Lower leg skin (tissue), 4 donors: ENCODE measurements at regions not wholly inside any gene's neighbourhood (a gene's known extent, or its start where the extent isn't known, plus 50 kb on each side); places are given as distances from the start of the nearest gene placed in this dataset.

Experiments used
- DNase-seq, 2 donors: peaks; one replicate each; pipeline ENCODE4 v3.0.0-alpha.2; 2019; ENCODE audit warnings: low spot score in 2 of 2
- H3K4me3 ChIP-seq: fragments of 200-600 bp; sonication (generic); 2 replicates; pipeline ENCODE4 v1.5.1; 2017; ENCODE audit warnings: mild to moderate bottlenecking, low read depth; ENCODE audit not compliant: poor library complexity, severe bottlenecking
- POLR2A ChIP-seq, 2 donors: fragments of 450-650 bp; IDR thresholded peaks; one replicate each; pipeline ENCODE4 v1.6.1; 2016 to 2017; ENCODE audit warnings: antibody characterized with exemption in 2 of 2, mild to moderate bottlenecking in 1 of 2, moderate library complexity in 1 of 2
- WGBS, 2 donors: methylation state at CpG; one replicate each; pipeline ENCODE4 v1.1.5; 2018; 5-methylcytosine and 5-hydroxymethylcytosine counted together
- intact Hi-C: fragments of 100-400 bp; cut with DNase I; formaldehyde crosslinking; loops from one replicate; pipeline ENCODE4 v1.15.0; 2023; ENCODE audit warnings: low total_unique reads
- TF ChIP-seq, protein P1 (sequence below), 3 donors: fragments of 450-650 bp; IDR thresholded peaks; one replicate each; pipeline ENCODE4 v1.5.1; 2016; ENCODE audit warnings: antibody characterized with exemption in 3 of 3, mild to moderate bottlenecking in 3 of 3, moderate library complexity in 2 of 3

- no peak overlapping the region for H3K4me3 ChIP-seq
- intact Hi-C loops = loop anchor here (10.0 kb wide), 1 partner anchor 64 kb away; no protein-coding TSS in a partner anchor
- 92 to 95% methylated on average over 3 of the region's 3 CpGs for WGBS, 2 donors
- TF ChIP-seq POLR2A (IDR thresholded peaks at IDR 0.05) = no peak
- TF ChIP-seq, protein P1, sequence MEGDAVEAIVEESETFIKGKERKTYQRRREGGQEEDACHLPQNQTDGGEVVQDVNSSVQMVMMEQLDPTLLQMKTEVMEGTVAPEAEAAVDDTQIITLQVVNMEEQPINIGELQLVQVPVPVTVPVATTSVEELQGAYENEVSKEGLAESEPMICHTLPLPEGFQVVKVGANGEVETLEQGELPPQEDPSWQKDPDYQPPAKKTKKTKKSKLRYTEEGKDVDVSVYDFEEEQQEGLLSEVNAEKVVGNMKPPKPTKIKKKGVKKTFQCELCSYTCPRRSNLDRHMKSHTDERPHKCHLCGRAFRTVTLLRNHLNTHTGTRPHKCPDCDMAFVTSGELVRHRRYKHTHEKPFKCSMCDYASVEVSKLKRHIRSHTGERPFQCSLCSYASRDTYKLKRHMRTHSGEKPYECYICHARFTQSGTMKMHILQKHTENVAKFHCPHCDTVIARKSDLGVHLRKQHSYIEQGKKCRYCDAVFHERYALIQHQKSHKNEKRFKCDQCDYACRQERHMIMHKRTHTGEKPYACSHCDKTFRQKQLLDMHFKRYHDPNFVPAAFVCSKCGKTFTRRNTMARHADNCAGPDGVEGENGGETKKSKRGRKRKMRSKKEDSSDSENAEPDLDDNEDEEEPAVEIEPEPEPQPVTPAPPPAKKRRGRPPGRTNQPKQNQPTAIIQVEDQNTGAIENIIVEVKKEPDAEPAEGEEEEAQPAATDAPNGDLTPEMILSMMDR (IDR thresholded peaks at IDR 0.05) = no peak
- DNase-seq = no peak
Measured at GRCh38 chr1:186611156-186611555, 69.1 kb downstream of the PTGS2 start.

- no peak overlapping the region for H3K4me3 ChIP-seq
- TF ChIP-seq POLR2A (IDR thresholded peaks at IDR 0.05) = no peak
- TF ChIP-seq, protein P1 (IDR thresholded peaks at IDR 0.05) = no peak
- intact Hi-C loops = loop anchor here (10.0 kb wide), 1 partner anchor 376 kb away; no protein-coding TSS in a partner anchor
- no peak for DNase-seq
Measured at GRCh38 chr1:186609183-186609582, 71.0 kb downstream of the PTGS2 start.

DNA sequence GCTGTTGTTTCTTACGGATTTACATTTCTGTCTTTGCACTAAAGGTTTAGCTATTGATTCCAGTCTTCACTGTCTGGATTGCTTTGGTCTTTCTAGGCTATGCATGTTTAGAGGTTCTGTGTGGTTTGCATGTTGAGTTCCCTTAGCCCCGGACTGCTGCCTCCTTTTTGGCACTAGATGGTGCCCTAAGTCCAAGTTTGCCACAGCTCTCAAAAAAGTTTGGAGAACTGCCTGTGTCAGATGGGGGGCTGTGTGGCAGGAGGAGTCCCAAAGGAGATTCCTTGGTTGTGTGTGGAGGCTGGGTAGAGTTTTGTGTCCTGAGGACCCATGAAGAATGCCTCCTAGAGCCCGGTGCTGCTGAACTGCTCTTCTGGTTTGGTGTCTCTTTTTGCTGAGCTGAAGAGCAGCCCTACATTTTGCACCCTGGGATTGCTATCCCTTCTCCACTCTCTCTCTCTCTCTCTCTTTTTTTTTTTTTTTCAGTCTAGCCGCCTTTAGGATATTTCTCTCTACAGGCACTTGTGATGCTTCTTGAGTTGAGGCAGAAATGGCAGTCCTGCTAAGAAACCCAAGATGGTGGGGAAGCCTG is 74.4 kb downstream of the PTGS2 start:
- intact Hi-C loops = loop anchor here (10.0 kb wide), 1 partner anchor 379 kb away; no protein-coding TSS in a partner anchor
- DNase-seq = no peak
- 46 to 60% methylated on average over 4 of the region's 4 CpGs for WGBS, 2 donors
- H3K4me3 ChIP-seq = no peak overlapping the region
- TF ChIP-seq POLR2A (IDR thresholded peaks at IDR 0.05) = no peak
- TF ChIP-seq, protein P1 (IDR thresholded peaks at IDR 0.05) = no peak

DNA sequence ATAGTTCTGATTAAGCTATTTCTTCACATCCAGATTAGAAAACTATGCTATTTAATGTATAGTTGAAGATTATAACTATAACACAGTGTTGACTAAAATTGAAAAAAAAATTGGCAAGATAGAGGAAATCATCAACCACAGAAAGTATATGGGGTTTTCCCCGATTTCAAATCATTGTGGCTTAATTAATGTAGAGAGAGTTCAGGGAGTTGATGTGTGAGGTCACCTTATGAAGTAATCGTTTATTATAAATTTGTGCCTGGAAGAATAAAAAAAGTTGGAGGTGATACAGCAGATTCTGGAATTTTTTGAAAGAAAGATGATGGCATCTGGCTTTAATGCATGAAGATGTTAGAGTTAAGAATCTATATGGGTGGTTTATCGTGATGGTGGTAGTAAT is 84.3 kb downstream of the PTGS2 start:
- intact Hi-C loops = no loop called here
- 32% methylated on average over 3 of the region's 3 CpGs for WGBS, 2 donors
- H3K4me3 ChIP-seq = no peak overlapping the region
- TF ChIP-seq POLR2A (IDR thresholded peaks at IDR 0.05) = no peak
- TF ChIP-seq, protein P1 (IDR thresholded peaks at IDR 0.05) = no peak
- no peak for DNase-seq

GRCh38 chr1:186578325-186579016 is 101.8 kb downstream of the PTGS2 start:
- no peak for TF ChIP-seq POLR2A (IDR thresholded peaks at IDR 0.05)
- TF ChIP-seq, protein P1 (IDR thresholded peaks at IDR 0.05) = no peak
- WGBS, 2 donors = 76 to 86% methylated on average over 5 of the region's 5 CpGs
- intact Hi-C loops = no loop called here
- H3K4me3 ChIP-seq = no peak overlapping the region
- DNase-seq = no peak
